ENCODE measurements at regions not wholly inside any gene's neighbourhood (a gene's known extent, or its start where the extent isn't known, plus 50 kb on each side); places are given as distances from the start of the nearest gene placed in this dataset.

GRCh38 chr7:81857385-81857784 lies 87.5 kb upstream of the HGF start:
- no peaks in the 10 kb centered on the region for H3K27me3 ChIP-seq (ENCODE audit: control insufficient read depth in 4 of 4, insufficient read depth in 4 of 4, low read length in 3 of 4)
- H3K4me1 ChIP-seq (ENCODE audit: control insufficient read depth in 4 of 4, insufficient read depth in 4 of 4, low read length in 3 of 4): no peaks in the 10 kb centered on the region
- H3K27ac ChIP-seq (ENCODE audit: low read depth in 1 of 2, low read length in 2 of 2): no peak overlapping the region
- no peak overlapping the region for H3K4me3 ChIP-seq (ENCODE audit: low read depth in 1 of 3, low read length in 3 of 3)
- 60% methylated on average over 2 of the region's 2 CpGs for WGBS
- no peak for DNase-seq (ENCODE audit: low spot score)
- H3K9ac ChIP-seq (ENCODE audit: low read depth in 1 of 2, low read length in 2 of 2): no peak overlapping the region
- no peak for TF ChIP-seq FOXA1 (IDR thresholded peaks at IDR 0.05)
- no peak for TF ChIP-seq JUND (IDR thresholded peaks at IDR 0.05)
- no peak for TF ChIP-seq NR2F2 (IDR thresholded peaks at IDR 0.05)
- TF ChIP-seq HNF4A (conservative IDR thresholded peaks at IDR 0.05): no peak
- TF ChIP-seq REST (IDR thresholded peaks at IDR 0.05): no peak
- no peak for TF ChIP-seq ATF3 (IDR thresholded peaks at IDR 0.05)
- TF ChIP-seq ZBTB33 (IDR thresholded peaks at IDR 0.05): no peak
- no peak for TF ChIP-seq RXRA (IDR thresholded peaks at IDR 0.05)
- no peak for TF ChIP-seq EGR1 (IDR thresholded peaks at IDR 0.05; ENCODE audit: low read depth in 2 of 2)
- no peak for TF ChIP-seq CTCF (IDR thresholded peaks at IDR 0.05; ENCODE audit: low read depth, low read length, missing input control)
- TF ChIP-seq YY1 (IDR thresholded peaks at IDR 0.05): no peak
- no peak for TF ChIP-seq MAX (IDR thresholded peaks at IDR 0.05)
- no peak for TF ChIP-seq TAF1 (conservative IDR thresholded peaks at IDR 0.05)
- TF ChIP-seq SP1 (IDR thresholded peaks at IDR 0.05): no peak
- no peak for TF ChIP-seq RAD21 (IDR thresholded peaks at IDR 0.05)
- no peak for TF ChIP-seq GABPA (IDR thresholded peaks at IDR 0.05 in 1 of 2, conservative IDR thresholded peaks at IDR 0.05 in 1 of 2)
- TF ChIP-seq FOXA2 (IDR thresholded peaks at IDR 0.05): no peak
- no peak for TF ChIP-seq HNF4G (IDR thresholded peaks at IDR 0.05)
- no peaks in the 10 kb centered on the region for H3K36me3 ChIP-seq (ENCODE audit: control insufficient read depth in 4 of 4, insufficient read depth in 3 of 4, low read depth in 1 of 4, low read length in 3 of 4)
- peaks cover 0 to 1% (median 0%) of the 10 kb centered on the region in 4 donors for H3K9me3 ChIP-seq (ENCODE audit: control insufficient read depth in 4 of 4, low read length in 3 of 4)
